GM23338 (cell line): ENCODE measurements at regions not wholly inside any gene's neighbourhood (a gene's known extent, or its start where the extent isn't known, plus 50 kb on each side); places are given as distances from the start of the nearest gene placed in this dataset.

ENCODE experiments used
- ATAC-seq: fragments of 200-7000 bp; cut with Tn5 transposase; 3 replicates; pipeline ENCODE4 v1.9.1; 2020
- DNase-seq: peaks from one replicate; pipeline ENCODE4 v3.0.0-alpha.2; 2015; ENCODE audit warnings: low spot score
- H2AFZ ChIP-seq: fragments of 200-600 bp; sonication (generic); 2 replicates; pipeline ENCODE4 v1.8.0; 2016; ENCODE audit warnings: antibody characterized with exemption, mild to moderate bottlenecking, moderate library complexity
- H3F3A ChIP-seq: fragments of 200-600 bp; sonication (generic); replicated peaks from 2 replicates; pipeline ENCODE4 v1.8.0; 2017; ENCODE audit warnings: antibody characterized with exemption, mixed run types, low read depth
- H3K27ac ChIP-seq: fragments of 200-600 bp; sonication (generic); 2 replicates; pipeline ENCODE4 v1.6.1; 2016; ENCODE audit warnings: low read depth
- H3K27me3 ChIP-seq: fragments of 200-600 bp; sonication (generic); 2 replicates; pipeline ENCODE4 v1.8.0; 2016; ENCODE audit warnings: mild to moderate bottlenecking, mixed run types, moderate library complexity; ENCODE audit not compliant: insufficient read depth
- H3K36me3 ChIP-seq: fragments of 200-600 bp; sonication (generic); 2 replicates; pipeline ENCODE4 v1.8.0; 2016; ENCODE audit warnings: mild to moderate bottlenecking; ENCODE audit not compliant: insufficient read depth
- H3K4me1 ChIP-seq: fragments of 200-600 bp; sonication (generic); 2 replicates; pipeline ENCODE4 v1.8.0; 2016; ENCODE audit warnings: mild to moderate bottlenecking, moderate library complexity; ENCODE audit not compliant: insufficient read depth
- H3K4me2 ChIP-seq: fragments of 200-600 bp; sonication (generic); 2 replicates; pipeline ENCODE4 v1.7.1; 2017; ENCODE audit warnings: mixed run types
- H3K4me3 ChIP-seq: fragments of 200-600 bp; sonication (generic); 2 replicates; pipeline ENCODE4 v1.6.1; 2016; ENCODE audit warnings: mixed run types
- H3K79me2 ChIP-seq: fragments of 200-600 bp; sonication (generic); replicated peaks from 2 replicates; pipeline ENCODE4 v1.8.0; 2017; ENCODE audit warnings: mild to moderate bottlenecking; ENCODE audit not compliant: insufficient read depth
- H3K9me2 ChIP-seq: fragments of 200-600 bp; sonication (generic); 2 replicates; pipeline ENCODE4 v1.8.0; 2017; ENCODE audit not compliant: insufficient read depth
- H4K20me1 ChIP-seq: fragments of 200-600 bp; sonication (generic); replicated peaks from 2 replicates; pipeline ENCODE4 v1.8.0; 2017; ENCODE audit warnings: mild to moderate bottlenecking; ENCODE audit not compliant: insufficient read depth
- H3K27ac Mint-ChIP-seq: 2 replicates; pipeline ENCODE4 v1.8.0; 2020; ENCODE audit warnings: inconsistent platforms, mild to moderate bottlenecking, moderate library complexity, mixed read lengths
- H3K27me3 Mint-ChIP-seq: 3 replicates; pipeline ENCODE4 v1.8.0; 2022; ENCODE audit warnings: low read depth, mild to moderate bottlenecking, moderate library complexity, mixed read lengths, inconsistent platforms; ENCODE audit not compliant: insufficient read depth, poor library complexity
- H3K36me3 Mint-ChIP-seq: 3 replicates; pipeline ENCODE4 v1.8.0; 2021; ENCODE audit warnings: low read depth, mild to moderate bottlenecking, inconsistent platforms, moderate library complexity, mixed read lengths
- H3K4me1 Mint-ChIP-seq: 3 replicates; pipeline ENCODE4 v1.8.0; 2020; ENCODE audit warnings: mild to moderate bottlenecking, inconsistent platforms, mixed read lengths
- H3K4me3 Mint-ChIP-seq: 3 replicates; pipeline ENCODE4 v1.8.0; 2021; ENCODE audit warnings: moderate library complexity, mild to moderate bottlenecking, inconsistent platforms, mixed read lengths
- H3K9me3 Mint-ChIP-seq: 3 replicates; pipeline ENCODE4 v1.8.0; 2020; ENCODE audit warnings: moderate library complexity, mild to moderate bottlenecking, inconsistent platforms, mixed read lengths
- EZH2 ChIP-seq: fragments of 200-600 bp; sonication (generic); IDR thresholded peaks from one replicate; pipeline ENCODE4 v1.8.0; 2017; ENCODE audit warnings: antibody characterized with exemption, mild to moderate bottlenecking, low read depth; ENCODE audit not compliant: unreplicated experiment
- EZH2phosphoT487 ChIP-seq: fragments of 200-600 bp; sonication (generic); IDR thresholded peaks from one replicate; pipeline ENCODE4 v1.8.1; 2018; ENCODE audit warnings: antibody characterized with exemption; ENCODE audit not compliant: unreplicated experiment
- JUNB ChIP-seq: IDR thresholded peaks from one replicate; pipeline ENCODE4 v1.6.1; 2016; ENCODE audit warnings: antibody characterized with exemption; ENCODE audit not compliant: unreplicated experiment
- NANOG ChIP-seq: IDR thresholded peaks from 2 replicates; pipeline ENCODE4 v1.6.1; 2016; ENCODE audit warnings: antibody characterized with exemption, borderline replicate concordance
- STAT1 ChIP-seq: IDR thresholded peaks from one replicate; pipeline ENCODE4 v1.6.1; 2016; ENCODE audit warnings: antibody characterized with exemption; ENCODE audit not compliant: unreplicated experiment
- ZNF114 ChIP-seq: fragments of 250-450 bp; sonication (Bioruptor Pico); IDR thresholded peaks from 2 replicates; pipeline ENCODE4 v1.5.0; 2020; ENCODE audit warnings: mild to moderate bottlenecking, moderate library complexity
- ZNF331 ChIP-seq: fragments of 250-450 bp; sonication (Bioruptor Pico); IDR thresholded peaks from 2 replicates; pipeline ENCODE4 v1.5.0; 2020; ENCODE audit warnings: low read depth, mild to moderate bottlenecking, moderate library complexity
- TF ChIP-seq, protein P1 (sequence below), 2 experiments: fragments of 200-600 bp in 1 of 2; sonication (generic) in 1 of 2; conservative IDR thresholded peaks; 2 replicates each; pipeline versions ENCODE4 v1.5.1 to v1.6.1; 2016 to 2017; ENCODE audit warnings: antibody characterized with exemption in 2 of 2, low read depth in 2 of 2, mild to moderate bottlenecking in 2 of 2, moderate library complexity in 1 of 2
- TF ChIP-seq, protein P2 (sequence below): IDR thresholded peaks from 2 replicates; pipeline ENCODE4 v1.6.1; 2016; ENCODE audit warnings: antibody characterized with exemption

DNA sequence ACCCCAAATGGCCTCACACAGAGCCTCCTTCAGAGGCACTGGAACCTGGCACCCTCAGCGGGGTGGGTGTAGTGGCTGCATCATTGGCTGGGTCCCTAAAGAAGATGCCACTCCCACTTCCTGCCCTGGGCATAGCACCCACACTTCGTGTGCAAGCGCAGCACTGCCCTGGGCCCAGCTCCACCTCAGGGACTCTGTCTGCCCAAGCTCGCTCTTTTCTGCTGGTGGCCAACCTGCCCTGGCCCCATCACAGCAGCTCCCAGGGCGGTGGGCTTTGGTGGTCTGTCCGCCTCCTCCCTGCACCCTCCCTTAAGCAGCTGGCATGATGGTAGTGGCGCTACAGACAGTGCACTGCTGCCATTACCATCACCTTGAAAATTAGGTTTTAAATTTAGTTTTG, 829.3 kb upstream of the BRINP3 start:
- Histone ChIP-seq H3K4me1 (no peaks in the 10 kb centered on the region), H3K4me3 (no peak overlapping the region), H2AFZ (no peak overlapping the region), H4K20me1 (no peaks in the 10 kb centered on the region), H3K79me2 (no peaks in the 10 kb centered on the region), H3F3A (no peaks in the 10 kb centered on the region), H3K27me3 (no peaks in the 10 kb centered on the region), H3K9me2 (0 out of 2 replicates have a peak, but pooled peaks cover 7% of the 10 kb centered on the region), H3K4me2 (no peak overlapping the region), H3K36me3 (no peaks in the 10 kb centered on the region), H3K27ac (no peak overlapping the region)
- Mint-ChIP-seq H3K36me3 (0 out of 3 replicates have a peak, but pooled peaks cover 2% of the 10 kb centered on the region), H3K4me3 (no peak overlapping the region), H3K4me1 (no peaks in the 10 kb centered on the region; the same call in 2 of the 3 replicates), H3K9me3 (peaks cover 6% of the 10 kb centered on the region; the same call in 2 of the 3 replicates), H3K27me3 (peaks cover 2% of the 10 kb centered on the region), H3K27ac (no peak overlapping the region)
- ATAC-seq (no peak), DNase-seq (no peak)
- TF ChIP-seq ZNF114 (CRISPR knock-in tag) (no peak), ZNF331 (CRISPR knock-in tag) (no peak), NANOG (no peak), JUNB (no peak)
- TF ChIP-seq, protein P1, sequence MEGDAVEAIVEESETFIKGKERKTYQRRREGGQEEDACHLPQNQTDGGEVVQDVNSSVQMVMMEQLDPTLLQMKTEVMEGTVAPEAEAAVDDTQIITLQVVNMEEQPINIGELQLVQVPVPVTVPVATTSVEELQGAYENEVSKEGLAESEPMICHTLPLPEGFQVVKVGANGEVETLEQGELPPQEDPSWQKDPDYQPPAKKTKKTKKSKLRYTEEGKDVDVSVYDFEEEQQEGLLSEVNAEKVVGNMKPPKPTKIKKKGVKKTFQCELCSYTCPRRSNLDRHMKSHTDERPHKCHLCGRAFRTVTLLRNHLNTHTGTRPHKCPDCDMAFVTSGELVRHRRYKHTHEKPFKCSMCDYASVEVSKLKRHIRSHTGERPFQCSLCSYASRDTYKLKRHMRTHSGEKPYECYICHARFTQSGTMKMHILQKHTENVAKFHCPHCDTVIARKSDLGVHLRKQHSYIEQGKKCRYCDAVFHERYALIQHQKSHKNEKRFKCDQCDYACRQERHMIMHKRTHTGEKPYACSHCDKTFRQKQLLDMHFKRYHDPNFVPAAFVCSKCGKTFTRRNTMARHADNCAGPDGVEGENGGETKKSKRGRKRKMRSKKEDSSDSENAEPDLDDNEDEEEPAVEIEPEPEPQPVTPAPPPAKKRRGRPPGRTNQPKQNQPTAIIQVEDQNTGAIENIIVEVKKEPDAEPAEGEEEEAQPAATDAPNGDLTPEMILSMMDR (conservative IDR thresholded peaks at IDR 0.05; ENCODE audit: low read depth in 2 of 2), result no peak
- TF ChIP-seq, protein P2, sequence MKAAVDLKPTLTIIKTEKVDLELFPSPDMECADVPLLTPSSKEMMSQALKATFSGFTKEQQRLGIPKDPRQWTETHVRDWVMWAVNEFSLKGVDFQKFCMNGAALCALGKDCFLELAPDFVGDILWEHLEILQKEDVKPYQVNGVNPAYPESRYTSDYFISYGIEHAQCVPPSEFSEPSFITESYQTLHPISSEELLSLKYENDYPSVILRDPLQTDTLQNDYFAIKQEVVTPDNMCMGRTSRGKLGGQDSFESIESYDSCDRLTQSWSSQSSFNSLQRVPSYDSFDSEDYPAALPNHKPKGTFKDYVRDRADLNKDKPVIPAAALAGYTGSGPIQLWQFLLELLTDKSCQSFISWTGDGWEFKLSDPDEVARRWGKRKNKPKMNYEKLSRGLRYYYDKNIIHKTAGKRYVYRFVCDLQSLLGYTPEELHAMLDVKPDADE, result no peak

DNA sequence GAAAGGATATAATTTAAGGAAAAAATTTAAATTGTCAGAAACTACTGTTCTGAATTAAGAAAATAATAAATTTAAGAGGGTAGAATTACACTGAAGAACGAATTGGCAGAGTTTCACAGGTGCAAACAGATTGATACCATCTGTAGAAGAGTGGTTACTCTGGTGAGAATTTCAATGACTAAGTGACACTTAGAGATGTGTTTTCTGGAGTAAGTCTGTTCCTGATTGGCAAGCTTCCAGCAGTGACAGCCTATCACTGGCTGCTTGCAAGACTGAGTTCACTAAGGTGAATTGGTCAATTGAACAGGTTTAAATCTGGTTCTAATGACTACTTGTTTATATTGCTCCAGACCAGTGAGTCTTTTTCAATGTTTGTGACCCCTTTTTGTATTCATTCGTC, 838.2 kb upstream of the RGS18 start:
- no peak overlapping the region for H3K4me3 Mint-ChIP-seq
- Histone ChIP-seq H2AFZ (no peak overlapping the region), H3K27ac (no peak overlapping the region)

More for the DNA sequence above, 838.2 kb upstream of the RGS18 start:
- H3K27ac Mint-ChIP-seq, result no peak overlapping the region
- H3K9me2 ChIP-seq, result no peaks in the 10 kb centered on the region
- no peak overlapping the region for H3K4me3 ChIP-seq
- no peaks in the 10 kb centered on the region for H3K36me3 Mint-ChIP-seq
- ATAC-seq (no peak), DNase-seq (no peak)
- H4K20me1 ChIP-seq, result no peaks in the 10 kb centered on the region
- H3K27me3 ChIP-seq, result no peaks in the 10 kb centered on the region
- H3F3A ChIP-seq, result no peaks in the 10 kb centered on the region
- no peaks in the 10 kb centered on the region for H3K4me1 Mint-ChIP-seq
- no peaks in the 10 kb centered on the region for H3K79me2 ChIP-seq
- TF ChIP-seq EZH2phosphoT487 (no peak), JUNB (no peak), STAT1 (no peak), EZH2 (no peak), NANOG (no peak)
- TF ChIP-seq, protein P2, result no peak
- no peaks in the 10 kb centered on the region for H3K27me3 Mint-ChIP-seq
- no peaks in the 10 kb centered on the region for H3K9me3 Mint-ChIP-seq
- no peaks in the 10 kb centered on the region for H3K36me3 ChIP-seq
- no peaks in the 10 kb centered on the region for H3K4me1 ChIP-seq
- H3K4me2 ChIP-seq, result no peak overlapping the region
